Putamen (tissue), 1 donor: ENCODE measurements at regions not wholly inside any gene's neighbourhood (a gene's known extent, or its start where the extent isn't known, plus 50 kb on each side); places are given as distances from the start of the nearest gene placed in this dataset.

Experiments used
- DNase-seq: peaks from one replicate; pipeline ENCODE4 v3.0.0-alpha.2; 2016; ENCODE audit warnings: low spot score

DNA sequence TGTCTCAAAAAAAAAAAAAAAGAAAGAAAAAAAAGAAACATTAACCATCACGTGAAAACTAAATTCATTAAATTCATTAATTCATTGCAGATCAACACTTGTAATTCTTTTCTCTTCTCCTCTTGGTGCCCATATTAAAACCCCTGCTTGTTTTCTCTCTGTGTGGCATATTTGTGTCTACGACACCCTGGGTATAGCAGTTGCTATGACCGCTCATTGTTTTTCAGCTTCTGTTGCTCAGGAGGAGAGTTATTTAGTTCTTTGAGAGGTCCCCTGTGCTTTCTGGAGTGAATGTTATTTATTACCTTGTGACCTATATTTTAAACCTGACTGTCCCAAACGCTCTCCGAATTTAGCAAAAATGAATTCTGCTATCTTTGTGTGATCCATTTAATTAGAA, 62.3 kb upstream of the CLMP start:
- DNase-seq: no peak

- DNase-seq: no peak
Measured at GRCh38 chr11:123255909-123256308, 60.9 kb upstream of the CLMP start.

DNA sequence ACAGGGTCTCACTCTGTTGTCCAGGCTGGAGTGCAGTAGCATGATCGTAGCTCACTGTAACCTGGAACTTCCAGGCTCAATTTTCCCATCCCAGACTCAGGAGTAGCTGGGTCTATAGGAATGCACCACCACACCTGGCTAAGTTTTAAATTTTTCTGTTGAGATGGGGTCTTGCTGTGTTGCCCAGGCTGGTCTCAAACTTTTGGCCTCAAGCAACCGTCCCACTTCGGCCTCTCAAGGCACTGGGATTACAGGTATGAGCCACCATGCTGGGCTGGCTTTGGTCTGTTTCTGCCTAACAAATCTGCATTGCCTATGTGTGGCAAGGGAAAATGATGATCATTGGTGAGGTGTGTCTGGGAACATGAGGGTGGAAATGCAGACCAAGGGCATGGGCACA, 59.3 kb upstream of the CLMP start:
- DNase-seq: no peak

GRCh38 chr11:123253911-123254310, 58.9 kb upstream of the CLMP start:
- no peak for DNase-seq

GRCh38 chr11:123253223-123253622, 58.2 kb upstream of the CLMP start:
- no peak for DNase-seq

- DNase-seq: no peak
Measured at GRCh38 chr11:123251657-123252344, 56.8 kb upstream of the CLMP start.

DNA sequence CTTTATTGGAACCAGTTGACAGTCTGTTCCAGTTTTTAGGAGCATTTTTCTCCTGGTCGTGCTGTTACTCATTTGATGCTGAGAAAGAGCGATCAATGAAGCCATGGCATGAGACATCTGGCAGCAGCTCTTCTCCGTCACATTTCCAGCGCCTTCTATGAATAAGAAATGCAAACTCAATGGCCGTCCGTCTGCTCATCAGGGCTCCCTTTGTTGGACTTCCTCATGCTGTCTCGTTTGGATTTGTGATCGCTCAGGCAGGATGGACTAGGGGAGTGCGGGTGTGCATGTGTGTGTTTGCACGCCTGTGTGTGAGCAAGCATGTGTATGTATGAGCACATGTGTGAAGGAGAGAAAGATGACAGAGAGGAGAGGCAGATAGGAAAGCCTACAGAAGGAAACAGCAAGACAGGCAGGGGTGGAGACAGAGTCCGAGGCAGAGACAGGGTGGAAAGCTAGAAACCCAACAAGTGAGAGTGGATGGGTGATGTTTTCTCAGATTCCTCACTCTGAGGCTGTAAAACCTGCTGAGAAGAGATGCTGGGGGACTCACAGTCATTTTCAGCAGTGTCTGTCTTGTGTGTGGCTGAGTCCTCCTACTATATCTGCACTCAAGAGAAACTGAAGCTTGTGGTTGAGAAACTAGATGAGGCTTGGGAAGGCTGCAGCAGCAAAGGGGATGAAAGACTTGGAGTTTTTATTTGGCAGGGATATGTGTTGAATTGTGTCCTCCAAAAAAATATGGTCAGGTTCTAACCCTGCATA, 56.0 kb upstream of the CLMP start:
- no peak for DNase-seq

DNA sequence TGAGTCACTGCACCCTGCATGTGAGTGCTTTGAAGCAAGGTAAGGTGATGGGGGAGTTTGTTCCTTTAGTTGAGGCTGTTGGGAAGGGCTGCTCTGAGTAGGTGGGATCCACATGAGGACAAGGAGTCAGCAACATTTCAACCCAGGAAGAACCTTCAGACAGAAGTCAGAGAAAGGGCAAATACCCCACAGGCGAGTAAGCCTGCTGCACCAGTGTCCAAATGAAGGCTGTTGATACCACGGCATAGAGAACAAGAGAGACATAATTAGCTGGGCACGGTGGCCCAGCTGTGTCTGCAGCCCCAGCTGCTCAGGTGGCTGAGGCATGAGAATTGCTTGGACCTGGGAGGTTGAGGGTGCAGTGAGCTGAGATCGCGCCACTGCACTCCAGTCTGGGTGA, 54.3 kb upstream of the CLMP start:
- DNase-seq: no peak

DNA sequence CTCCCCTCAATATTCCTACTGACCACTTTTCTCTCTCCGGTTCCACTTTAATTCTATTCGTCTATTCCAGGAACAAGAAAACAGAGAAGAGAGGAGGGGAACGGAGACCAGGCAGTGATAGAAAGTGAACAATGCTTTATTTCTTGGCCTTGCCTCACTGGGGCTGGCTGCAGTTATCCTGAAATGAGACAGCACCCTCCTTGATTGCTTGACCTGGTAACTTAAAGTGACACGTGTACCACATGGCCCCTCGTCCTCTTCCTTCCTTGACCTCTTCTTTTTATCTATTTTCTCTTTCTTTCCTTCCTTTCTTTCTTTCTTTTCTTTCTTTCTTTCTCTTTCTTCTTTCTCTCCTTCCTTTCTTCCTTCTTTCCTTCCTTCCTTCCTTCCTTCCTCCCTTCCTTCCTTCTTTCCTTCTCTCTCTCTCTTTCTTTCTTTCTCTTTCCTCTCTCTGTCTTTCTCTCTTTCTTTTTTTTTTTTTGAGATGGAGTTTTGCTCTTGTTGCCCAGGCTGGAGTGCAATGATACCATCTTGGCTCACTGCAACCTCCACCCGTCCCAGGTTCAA, 52.8 kb upstream of the CLMP start:
- no peak for DNase-seq

DNA sequence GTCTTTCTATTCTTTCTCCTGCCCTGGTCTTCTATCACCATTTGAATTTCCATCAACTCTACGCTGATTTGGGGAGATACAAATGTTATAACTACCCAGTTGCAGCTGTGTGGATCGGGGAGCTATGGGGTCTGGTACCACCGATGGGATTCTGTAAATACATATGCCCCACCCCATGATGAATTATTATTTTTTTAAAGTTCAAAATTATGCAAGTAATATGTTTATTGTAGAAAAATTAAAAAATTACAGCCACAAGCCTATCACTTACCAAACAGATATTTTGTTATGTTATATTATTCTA, 52.4 kb upstream of the CLMP start:
- no peak for DNase-seq

GRCh38 chr11:123246749-123247495, 51.9 kb upstream of the CLMP start:
- DNase-seq: peak; percentile 60

GRCh38 chr11:123245567-123245966, 50.5 kb upstream of the CLMP start:
- DNase-seq: no peak
